Fibroblast of lung (primary cell): ENCODE measurements at regions not wholly inside any gene's neighbourhood (a gene's known extent, or its start where the extent isn't known, plus 50 kb on each side); places are given as distances from the start of the nearest gene placed in this dataset.

Experiments used
- DNase-seq, 2 donors: peaks; one replicate each; pipeline versions ENCODE4 v3.0.0 to v3.0.0-alpha.2; 2010; ENCODE audit warnings: low read depth in 2 of 2
- H2AFZ ChIP-seq: 2 replicates; pipeline ENCODE4 v1.5.1; 2012; ENCODE audit warnings: low read length, control low read depth, inconsistent platforms
- H3K27ac ChIP-seq: 2 replicates; pipeline ENCODE4 v1.5.1; 2011; ENCODE audit warnings: low read length, control low read depth; ENCODE audit not compliant: insufficient read depth
- H3K27me3 ChIP-seq: 2 replicates; pipeline ENCODE4 v1.5.1; 2011; ENCODE audit warnings: mild to moderate bottlenecking, low read length; ENCODE audit not compliant: control insufficient read depth, insufficient read depth
- H3K36me3 ChIP-seq: 2 replicates; pipeline ENCODE4 v1.5.1; 2011; ENCODE audit warnings: low read length; ENCODE audit not compliant: control insufficient read depth, insufficient read depth
- H3K4me1 ChIP-seq: 2 replicates; pipeline ENCODE4 v1.5.1; 2011; ENCODE audit warnings: low read length; ENCODE audit not compliant: control insufficient read depth, insufficient read depth; ENCODE audit errors: extremely low read depth
- H3K4me2 ChIP-seq: 2 replicates; pipeline ENCODE4 v1.5.1; 2011; ENCODE audit warnings: low read length, control low read depth; ENCODE audit not compliant: insufficient read depth; ENCODE audit errors: extremely low read depth
- H3K4me3 ChIP-seq, 4 experiments: fragments of 200-600 bp in 1 of 4; sonication (generic) in 1 of 4; replicated peaks in 1 of 4; 2 replicates each; pipeline ENCODE4 v1.5.1; 2011 to 2016; ENCODE audit warnings: low read length in 4 of 4, low read depth in 3 of 4, mild to moderate bottlenecking in 3 of 4, control low read depth in 2 of 4, inconsistent platforms in 1 of 4, mixed read lengths in 1 of 4; ENCODE audit not compliant: insufficient read depth in 1 of 4; ENCODE audit errors: control extremely low read depth in 1 of 4
- H3K79me2 ChIP-seq: 2 replicates; pipeline ENCODE4 v1.5.1; 2012; ENCODE audit warnings: mild to moderate bottlenecking, low read length, inconsistent platforms; ENCODE audit not compliant: control insufficient read depth, insufficient read depth
- H3K9ac ChIP-seq: 2 replicates; pipeline ENCODE4 v1.5.1; 2011; ENCODE audit warnings: mild to moderate bottlenecking, low read length, control low read depth; ENCODE audit not compliant: insufficient read depth
- H3K9me3 ChIP-seq: 2 replicates; pipeline ENCODE4 v1.5.1; 2012; ENCODE audit warnings: low read depth, low read length; ENCODE audit not compliant: control insufficient read depth, insufficient read depth
- H4K20me1 ChIP-seq: 2 replicates; pipeline ENCODE4 v1.5.1; 2011; ENCODE audit warnings: low read length; ENCODE audit not compliant: control insufficient read depth, insufficient read depth; ENCODE audit errors: extremely low read depth
- CTCF ChIP-seq, 2 donors: IDR thresholded peaks in 1 of 2; conservative IDR thresholded peaks in 1 of 2; 1 replicate in 1 of 2; 2 replicates in 1 of 2; pipeline ENCODE4 v1.5.1; 2011 to 2012; ENCODE audit warnings: low read length in 2 of 2, control low read depth in 1 of 2, inconsistent platforms in 1 of 2, low read depth in 1 of 2, mild to moderate bottlenecking in 1 of 2
- EZH2 ChIP-seq: IDR thresholded peaks from 2 replicates; pipeline ENCODE4 v1.5.1; 2012; ENCODE audit warnings: low read length, control low read depth, mild to moderate bottlenecking; ENCODE audit errors: missing control alignments

GRCh38 chr3:132225664-132226063, 91.5 kb upstream of the ACP3 start:
- TF ChIP-seq CTCF (conservative IDR thresholded peaks at IDR 0.05 in 1 of 2, IDR thresholded peaks at IDR 0.05 in 1 of 2; ENCODE audit: low read depth in 1 of 2, low read length in 2 of 2): no peak
- no peak for TF ChIP-seq EZH2
- no peak overlapping the region for H2AFZ ChIP-seq

GRCh38 chr3:132228923-132229322, 88.3 kb upstream of the ACP3 start:
- peak in 1 of 2 donors; percentile 6 for DNase-seq
- no peak overlapping the region for H3K4me3 ChIP-seq

More at GRCh38 chr3:132225664-132226063, 91.5 kb upstream of the ACP3 start:
- H3K36me3 ChIP-seq: no peaks in the 10 kb centered on the region
- H4K20me1 ChIP-seq: no peaks in the 10 kb centered on the region
- no peak overlapping the region for H3K4me2 ChIP-seq
- peak in 1 of 2 donors; percentile 23 for DNase-seq
- H3K9me3 ChIP-seq: no peaks in the 10 kb centered on the region
- no peaks in the 10 kb centered on the region for H3K4me1 ChIP-seq
- H3K9ac ChIP-seq: no peak overlapping the region
- no peaks in the 10 kb centered on the region for H3K27me3 ChIP-seq
- H3K79me2 ChIP-seq: no peaks in the 10 kb centered on the region
- H3K27ac ChIP-seq: no peak overlapping the region
- H3K4me3 ChIP-seq: no peak overlapping the region

GRCh38 chr3:132229641-132230040, 87.6 kb upstream of the ACP3 start:
- no peak overlapping the region for H2AFZ ChIP-seq
- no peaks in the 10 kb centered on the region for H3K27me3 ChIP-seq
- no peak overlapping the region for H3K4me3 ChIP-seq
- no peaks in the 10 kb centered on the region for H3K36me3 ChIP-seq
- H3K79me2 ChIP-seq: no peaks in the 10 kb centered on the region
- H3K27ac ChIP-seq: no peak overlapping the region
- no peaks in the 10 kb centered on the region for H4K20me1 ChIP-seq
- no peak overlapping the region for H3K9ac ChIP-seq
- H3K9me3 ChIP-seq: no peaks in the 10 kb centered on the region
- no peaks in the 10 kb centered on the region for H3K4me1 ChIP-seq
- no peak for TF ChIP-seq CTCF (conservative IDR thresholded peaks at IDR 0.05 in 1 of 2, IDR thresholded peaks at IDR 0.05 in 1 of 2; ENCODE audit: low read depth in 1 of 2, low read length in 2 of 2)
- TF ChIP-seq EZH2: no peak
- no peak for DNase-seq
- H3K4me2 ChIP-seq: no peak overlapping the region

More at GRCh38 chr3:132228923-132229322, 88.3 kb upstream of the ACP3 start:
- no peak for TF ChIP-seq EZH2
- no peak for TF ChIP-seq CTCF (conservative IDR thresholded peaks at IDR 0.05 in 1 of 2, IDR thresholded peaks at IDR 0.05 in 1 of 2; ENCODE audit: low read depth in 1 of 2, low read length in 2 of 2)
- Histone ChIP-seq H4K20me1 (no peaks in the 10 kb centered on the region), H3K27ac (no peak overlapping the region), H3K27me3 (no peaks in the 10 kb centered on the region), H3K36me3 (no peaks in the 10 kb centered on the region), H2AFZ (no peak overlapping the region), H3K9ac (no peak overlapping the region), H3K4me1 (no peaks in the 10 kb centered on the region), H3K79me2 (no peaks in the 10 kb centered on the region), H3K9me3 (no peaks in the 10 kb centered on the region), H3K4me2 (no peak overlapping the region)
